ENCODE measurements at regions not wholly inside any gene's neighbourhood (a gene's known extent, or its start where the extent isn't known, plus 50 kb on each side); places are given as distances from the start of the nearest gene placed in this dataset.

- TF ChIP-seq ZNF70 (CRISPR knock-in tag; IDR thresholded peaks at IDR 0.05) (no peak), ARNTL (CRISPR knock-in tag; IDR thresholded peaks at IDR 0.05; ENCODE audit: borderline replicate concordance, low read depth) (no peak), RARB (CRISPR knock-in tag; IDR thresholded peaks at IDR 0.05) (no peak), PPARA (CRISPR knock-in tag; IDR thresholded peaks at IDR 0.05; ENCODE audit: borderline replicate concordance) (no peak), TCF4 (CRISPR knock-in tag; IDR thresholded peaks at IDR 0.05; ENCODE audit: borderline replicate concordance) (no peak), OSR1 (CRISPR knock-in tag; IDR thresholded peaks at IDR 0.05) (no peak), CREB5 (CRISPR knock-in tag; IDR thresholded peaks at IDR 0.05; ENCODE audit: low read depth) (no peak), ESRRG (CRISPR knock-in tag; IDR thresholded peaks at IDR 0.05) (no peak), ZFP3 (CRISPR knock-in tag; IDR thresholded peaks at IDR 0.05) (no peak), SNAI2 (CRISPR knock-in tag; IDR thresholded peaks at IDR 0.05) (no peak), ZNF565 (CRISPR knock-in tag; conservative IDR thresholded peaks at IDR 0.05; ENCODE audit: low read depth) (no peak), BACH2 (CRISPR knock-in tag; IDR thresholded peaks at IDR 0.05; ENCODE audit: borderline replicate concordance) (no peak)
- TF ChIP-seq, protein P1, sequence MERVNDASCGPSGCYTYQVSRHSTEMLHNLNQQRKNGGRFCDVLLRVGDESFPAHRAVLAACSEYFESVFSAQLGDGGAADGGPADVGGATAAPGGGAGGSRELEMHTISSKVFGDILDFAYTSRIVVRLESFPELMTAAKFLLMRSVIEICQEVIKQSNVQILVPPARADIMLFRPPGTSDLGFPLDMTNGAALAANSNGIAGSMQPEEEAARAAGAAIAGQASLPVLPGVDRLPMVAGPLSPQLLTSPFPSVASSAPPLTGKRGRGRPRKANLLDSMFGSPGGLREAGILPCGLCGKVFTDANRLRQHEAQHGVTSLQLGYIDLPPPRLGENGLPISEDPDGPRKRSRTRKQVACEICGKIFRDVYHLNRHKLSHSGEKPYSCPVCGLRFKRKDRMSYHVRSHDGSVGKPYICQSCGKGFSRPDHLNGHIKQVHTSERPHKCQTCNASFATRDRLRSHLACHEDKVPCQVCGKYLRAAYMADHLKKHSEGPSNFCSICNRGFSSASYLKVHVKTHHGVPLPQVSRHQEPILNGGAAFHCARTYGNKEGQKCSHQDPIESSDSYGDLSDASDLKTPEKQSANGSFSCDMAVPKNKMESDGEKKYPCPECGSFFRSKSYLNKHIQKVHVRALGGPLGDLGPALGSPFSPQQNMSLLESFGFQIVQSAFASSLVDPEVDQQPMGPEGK (CRISPR knock-in tag; IDR thresholded peaks at IDR 0.05; ENCODE audit: borderline replicate concordance): no peak
- TF ChIP-seq, protein P2, sequence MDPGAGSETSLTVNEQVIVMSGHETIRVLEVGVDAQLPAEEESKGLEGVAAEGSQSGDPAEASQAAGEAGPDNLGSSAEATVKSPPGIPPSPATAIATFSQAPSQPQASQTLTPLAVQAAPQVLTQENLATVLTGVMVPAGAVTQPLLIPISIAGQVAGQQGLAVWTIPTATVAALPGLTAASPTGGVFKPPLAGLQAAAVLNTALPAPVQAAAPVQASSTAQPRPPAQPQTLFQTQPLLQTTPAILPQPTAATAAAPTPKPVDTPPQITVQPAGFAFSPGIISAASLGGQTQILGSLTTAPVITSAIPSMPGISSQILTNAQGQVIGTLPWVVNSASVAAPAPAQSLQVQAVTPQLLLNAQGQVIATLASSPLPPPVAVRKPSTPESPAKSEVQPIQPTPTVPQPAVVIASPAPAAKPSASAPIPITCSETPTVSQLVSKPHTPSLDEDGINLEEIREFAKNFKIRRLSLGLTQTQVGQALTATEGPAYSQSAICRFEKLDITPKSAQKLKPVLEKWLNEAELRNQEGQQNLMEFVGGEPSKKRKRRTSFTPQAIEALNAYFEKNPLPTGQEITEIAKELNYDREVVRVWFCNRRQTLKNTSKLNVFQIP (CRISPR knock-in tag; IDR thresholded peaks at IDR 0.05; ENCODE audit: borderline replicate concordance, low read depth): no peak
Observed at GRCh38 chr4:145299380-145300076, 119.1 kb upstream of the OTUD4 start.

Data from SK-N-SH treated with all-trans-retinoic acid at 6 μM for 48 hours (cell line).